KMS-11 (cell line): ENCODE measurements at regions not wholly inside any gene's neighbourhood (a gene's known extent, or its start where the extent isn't known, plus 50 kb on each side); places are given as distances from the start of the nearest gene placed in this dataset.

Source experiments
- H2AFZ ChIP-seq: fragments of 200-600 bp; sonication (generic); 2 replicates; pipeline ENCODE4 v1.6.1; 2016; ENCODE audit warnings: antibody characterized with exemption, mixed run types, low read depth
- H3K27ac ChIP-seq: fragments of 200-600 bp; sonication (generic); 2 replicates; pipeline ENCODE4 v1.6.1; 2016; ENCODE audit warnings: mild to moderate bottlenecking, mixed run types
- H3K27me3 ChIP-seq: fragments of 200-600 bp; sonication (generic); 2 replicates; pipeline ENCODE4 v1.6.1; 2017; ENCODE audit warnings: mild to moderate bottlenecking, low read depth, mixed run types, moderate library complexity; ENCODE audit not compliant: insufficient read depth
- H3K36me3 ChIP-seq: fragments of 200-600 bp; sonication (generic); 2 replicates; pipeline ENCODE4 v1.6.1; 2017; ENCODE audit warnings: mild to moderate bottlenecking, mixed run types; ENCODE audit not compliant: insufficient read depth
- H3K4me1 ChIP-seq: fragments of 200-600 bp; sonication (generic); 2 replicates; pipeline ENCODE4 v1.6.1; 2016; ENCODE audit warnings: mild to moderate bottlenecking, low read depth, mixed run types; ENCODE audit not compliant: poor library complexity, severe bottlenecking
- H3K4me2 ChIP-seq: fragments of 200-600 bp; sonication (generic); 2 replicates; pipeline ENCODE4 v1.7.0; 2016; ENCODE audit warnings: mild to moderate bottlenecking, mixed run types
- H3K4me3 ChIP-seq: fragments of 200-600 bp; sonication (generic); IDR thresholded peaks from 2 replicates; pipeline ENCODE4 v1.6.1; 2017; ENCODE audit warnings: low read depth, low read length, mixed read lengths; ENCODE audit not compliant: insufficient read depth
- H3K79me2 ChIP-seq: fragments of 200-600 bp; sonication (generic); 2 replicates; pipeline ENCODE4 v1.6.1; 2016; ENCODE audit warnings: low read depth, mixed run types; ENCODE audit not compliant: insufficient read depth
- H3K9ac ChIP-seq: fragments of 200-600 bp; sonication (generic); 2 replicates; pipeline ENCODE4 v1.6.1; 2016; ENCODE audit warnings: mild to moderate bottlenecking, mixed run types
- H4K20me1 ChIP-seq: fragments of 200-600 bp; sonication (generic); 2 replicates; pipeline ENCODE4 v1.6.1; 2016; ENCODE audit warnings: mild to moderate bottlenecking, mixed run types; ENCODE audit not compliant: insufficient read depth
- TF ChIP-seq, protein P1 (sequence below): fragments of 200-600 bp; sonication (generic); conservative IDR thresholded peaks from 2 replicates; pipeline ENCODE4 v1.6.1; 2017; ENCODE audit warnings: low read depth, mild to moderate bottlenecking, antibody characterized with exemption, low read length, moderate library complexity, mixed read lengths

DNA sequence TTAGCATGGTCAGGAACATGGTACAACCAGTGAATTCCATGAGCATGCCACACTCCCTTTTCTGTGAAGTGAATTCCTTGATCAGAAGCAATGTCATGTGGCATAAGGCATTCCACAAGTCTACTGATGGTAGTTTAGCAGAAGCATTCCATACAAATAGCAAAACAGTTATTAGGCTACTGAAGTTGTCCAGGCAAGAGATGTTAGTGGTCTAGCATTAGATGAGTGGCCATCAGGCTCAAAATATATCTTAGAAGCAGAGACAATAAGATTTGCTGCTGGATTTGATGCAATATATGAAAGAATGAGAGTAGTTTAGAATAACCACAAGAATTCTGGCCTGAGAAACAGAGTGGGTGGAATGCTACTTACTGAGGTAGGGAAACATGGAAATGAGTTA, 355.3 kb upstream of the NRXN1 start:
- Histone ChIP-seq H2AFZ (no peak overlapping the region), H4K20me1 (no peaks in the 10 kb centered on the region), H3K4me3 (no peak overlapping the region), H3K27me3 (no peaks in the 10 kb centered on the region), H3K4me1 (no peaks in the 10 kb centered on the region), H3K4me2 (no peak overlapping the region), H3K79me2 (no peaks in the 10 kb centered on the region), H3K27ac (no peak overlapping the region), H3K9ac (no peak overlapping the region), H3K36me3 (no peaks in the 10 kb centered on the region)
- TF ChIP-seq, protein P1, sequence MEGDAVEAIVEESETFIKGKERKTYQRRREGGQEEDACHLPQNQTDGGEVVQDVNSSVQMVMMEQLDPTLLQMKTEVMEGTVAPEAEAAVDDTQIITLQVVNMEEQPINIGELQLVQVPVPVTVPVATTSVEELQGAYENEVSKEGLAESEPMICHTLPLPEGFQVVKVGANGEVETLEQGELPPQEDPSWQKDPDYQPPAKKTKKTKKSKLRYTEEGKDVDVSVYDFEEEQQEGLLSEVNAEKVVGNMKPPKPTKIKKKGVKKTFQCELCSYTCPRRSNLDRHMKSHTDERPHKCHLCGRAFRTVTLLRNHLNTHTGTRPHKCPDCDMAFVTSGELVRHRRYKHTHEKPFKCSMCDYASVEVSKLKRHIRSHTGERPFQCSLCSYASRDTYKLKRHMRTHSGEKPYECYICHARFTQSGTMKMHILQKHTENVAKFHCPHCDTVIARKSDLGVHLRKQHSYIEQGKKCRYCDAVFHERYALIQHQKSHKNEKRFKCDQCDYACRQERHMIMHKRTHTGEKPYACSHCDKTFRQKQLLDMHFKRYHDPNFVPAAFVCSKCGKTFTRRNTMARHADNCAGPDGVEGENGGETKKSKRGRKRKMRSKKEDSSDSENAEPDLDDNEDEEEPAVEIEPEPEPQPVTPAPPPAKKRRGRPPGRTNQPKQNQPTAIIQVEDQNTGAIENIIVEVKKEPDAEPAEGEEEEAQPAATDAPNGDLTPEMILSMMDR = no peak

DNA sequence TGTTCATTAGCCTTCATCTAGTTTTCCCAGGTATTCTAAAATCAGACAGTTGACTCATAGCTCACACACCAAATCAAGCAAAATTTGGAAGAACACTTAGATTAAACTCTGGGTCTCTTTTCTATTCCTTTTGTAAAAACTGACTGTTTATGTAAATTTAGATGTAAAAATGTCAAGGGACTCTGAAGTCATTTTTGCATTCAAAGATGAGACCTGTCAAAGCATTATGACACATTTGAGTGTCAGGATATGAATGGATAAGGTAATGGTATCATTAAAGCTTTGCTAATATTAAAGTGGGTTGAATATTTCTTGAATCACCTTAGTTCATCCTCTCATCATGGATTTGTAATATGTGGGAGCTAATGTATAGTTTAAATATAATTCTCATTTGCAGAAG, 348.1 kb upstream of the NRXN1 start:
- Histone ChIP-seq H4K20me1 (no peaks in the 10 kb centered on the region), H3K4me1 (no peaks in the 10 kb centered on the region), H3K4me2 (no peak overlapping the region), H3K27me3 (no peaks in the 10 kb centered on the region), H3K79me2 (no peaks in the 10 kb centered on the region), H3K27ac (no peak overlapping the region), H3K9ac (no peak overlapping the region), H2AFZ (no peak overlapping the region), H3K36me3 (no peaks in the 10 kb centered on the region), H3K4me3 (no peak overlapping the region)
- TF ChIP-seq, protein P1 = no peak

DNA sequence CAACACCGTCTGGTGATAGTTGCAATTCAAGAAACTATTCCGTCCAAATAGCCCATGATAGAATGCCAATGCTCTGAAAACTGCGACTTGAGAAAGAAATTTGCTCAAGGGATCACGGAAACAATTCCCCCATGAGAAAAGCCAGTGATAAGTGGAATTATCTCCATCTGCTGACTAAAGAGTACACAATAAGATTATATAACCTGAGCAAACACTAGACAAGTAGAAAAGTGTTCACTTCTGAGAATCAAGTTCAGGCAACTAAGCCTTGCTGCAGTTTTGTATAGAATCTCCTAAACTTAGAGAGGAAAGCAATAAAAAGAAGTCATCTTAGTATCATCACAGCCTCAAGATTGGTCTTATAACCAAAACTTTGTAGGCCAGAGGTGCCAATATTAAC, 336.3 kb upstream of the NRXN1 start:
- Histone ChIP-seq H3K4me2 (no peak overlapping the region), H3K36me3 (no peaks in the 10 kb centered on the region), H4K20me1 (no peaks in the 10 kb centered on the region), H3K4me3 (no peak overlapping the region), H3K9ac (no peak overlapping the region), H2AFZ (no peak overlapping the region), H3K4me1 (no peaks in the 10 kb centered on the region), H3K27me3 (no peaks in the 10 kb centered on the region), H3K27ac (no peak overlapping the region), H3K79me2 (no peaks in the 10 kb centered on the region)
- TF ChIP-seq, protein P1 = no peak

DNA sequence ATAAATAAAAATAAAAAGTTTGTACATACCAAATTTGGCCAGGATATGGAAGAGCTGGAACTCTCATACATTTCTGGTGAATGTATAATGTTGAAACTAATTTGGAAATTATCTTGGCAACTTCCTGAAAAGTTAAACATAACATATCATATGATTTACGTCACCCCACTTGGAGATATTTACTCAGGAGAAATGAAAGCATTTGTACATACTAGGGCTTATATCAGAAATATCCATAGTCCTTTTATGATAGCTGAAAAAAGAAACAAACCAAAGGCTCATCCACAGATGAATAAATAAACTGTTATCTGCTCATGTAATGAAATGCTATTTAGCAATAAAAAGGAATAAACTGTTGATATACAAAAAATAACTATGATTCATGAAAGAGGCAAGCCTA, 318.2 kb upstream of the NRXN1 start:
- no peak overlapping the region for H2AFZ ChIP-seq
- H3K27ac ChIP-seq = no peak overlapping the region

More for the DNA sequence above, 318.2 kb upstream of the NRXN1 start:
- Histone ChIP-seq H3K79me2 (no peaks in the 10 kb centered on the region), H3K36me3 (no peaks in the 10 kb centered on the region), H3K27me3 (no peaks in the 10 kb centered on the region), H4K20me1 (no peaks in the 10 kb centered on the region), H3K9ac (no peak overlapping the region), H3K4me1 (no peaks in the 10 kb centered on the region), H3K4me3 (no peak overlapping the region), H3K4me2 (no peak overlapping the region)
- TF ChIP-seq, protein P1 = no peak
